Type B pancreatic cell (in vitro differentiated cells): ENCODE measurements at regions not wholly inside any gene's neighbourhood (a gene's known extent, or its start where the extent isn't known, plus 50 kb on each side); places are given as distances from the start of the nearest gene placed in this dataset.

Experiments used
- DNase-seq: peaks from one replicate; pipeline ENCODE4 v3.0.0; 2021; ENCODE audit warnings: mixed read lengths; ENCODE audit not compliant: unreplicated experiment; ENCODE audit errors: extremely low spot score
- H3K27ac Mint-ChIP-seq: 2 replicates; pipeline ENCODE4 v1.8.0; 2021; ENCODE audit warnings: mild to moderate bottlenecking, mixed read lengths
- H3K27me3 Mint-ChIP-seq: 2 replicates; pipeline ENCODE4 v1.8.0; 2021; ENCODE audit warnings: mixed read lengths
- H3K36me3 Mint-ChIP-seq: 2 replicates; pipeline ENCODE4 v1.8.0; 2021; ENCODE audit warnings: mixed read lengths
- H3K4me1 Mint-ChIP-seq: one replicate; pipeline ENCODE4 v1.8.0; 2021; ENCODE audit warnings: mixed read lengths; ENCODE audit not compliant: unreplicated experiment
- H3K4me3 Mint-ChIP-seq: 2 replicates; pipeline ENCODE4 v1.8.0; 2021; ENCODE audit warnings: mild to moderate bottlenecking, mixed read lengths
- H3K9me3 Mint-ChIP-seq: 2 replicates; pipeline ENCODE4 v1.8.0; 2021; ENCODE audit warnings: mixed read lengths
- CTCF ChIP-seq: fragments of 200-600 bp; sonication (generic); conservative IDR thresholded peaks from 2 replicates; pipeline ENCODE4 v1.5.0; 2021; ENCODE audit warnings: antibody characterized with exemption, mild to moderate bottlenecking

DNA sequence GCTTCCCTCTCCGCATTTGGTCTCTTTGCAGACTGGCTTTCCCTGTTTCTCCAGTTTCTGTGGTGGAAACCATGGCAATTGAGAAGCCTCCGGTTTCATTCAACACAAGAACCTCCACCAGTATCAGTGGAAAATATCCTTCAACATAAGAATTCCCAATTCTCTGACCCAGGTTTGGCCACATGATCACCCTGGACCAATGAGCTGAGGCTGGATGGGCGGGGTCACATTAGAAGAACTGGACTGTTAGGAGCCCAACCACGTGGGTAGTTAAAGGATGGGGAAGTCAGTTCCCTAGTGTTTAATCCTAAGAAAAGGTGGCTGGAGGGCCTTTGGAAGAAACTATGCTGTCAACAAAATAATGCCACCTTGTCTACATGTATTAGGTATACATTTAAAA lies 336.3 kb downstream of the DMRT2 start:
- no peak for DNase-seq
- Mint-ChIP-seq H3K9me3 (no peaks in the 10 kb centered on the region), H3K27me3 (no peaks in the 10 kb centered on the region), H3K36me3 (no peaks in the 10 kb centered on the region), H3K27ac (no peak overlapping the region), H3K4me3 (no peak overlapping the region), H3K4me1 (peaks cover 5% of the 10 kb centered on the region)
- no peak for TF ChIP-seq CTCF

- no peak for TF ChIP-seq CTCF
- Mint-ChIP-seq H3K4me1 (peaks cover 5% of the 10 kb centered on the region), H3K9me3 (no peaks in the 10 kb centered on the region), H3K36me3 (no peaks in the 10 kb centered on the region), H3K4me3 (no peak overlapping the region), H3K27me3 (no peaks in the 10 kb centered on the region), H3K27ac (no peak overlapping the region)
- DNase-seq: no peak
These were observed 338.1 kb downstream of the DMRT2 start for GRCh38 chr9:1388216-1388615.

DNA sequence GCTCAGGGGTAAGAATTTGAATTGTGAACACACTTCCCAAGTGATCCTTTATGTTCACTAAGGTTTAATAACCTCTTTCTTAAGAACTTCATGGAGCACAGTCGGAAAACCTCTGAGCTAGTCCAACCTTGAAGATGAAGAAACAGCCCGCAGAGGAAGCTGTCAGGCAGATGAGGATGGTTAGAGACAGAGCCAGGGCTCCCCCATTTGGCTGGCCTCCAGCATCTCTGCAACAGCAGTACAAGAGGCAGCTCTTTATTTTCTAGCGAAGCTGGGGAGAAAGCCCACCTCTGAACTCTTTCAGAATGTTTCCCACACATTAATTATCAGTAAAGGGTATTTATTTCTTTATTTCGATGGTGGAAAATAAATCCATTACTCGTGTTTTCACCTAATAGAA lies 350.8 kb downstream of the DMRT2 start:
- no peak for TF ChIP-seq CTCF

GRCh38 chr9:1404940-1405339 lies 354.8 kb downstream of the DMRT2 start:
- no peaks in the 10 kb centered on the region for H3K9me3 Mint-ChIP-seq
- no peak overlapping the region for H3K27ac Mint-ChIP-seq
- H3K4me3 Mint-ChIP-seq: no peak overlapping the region
- no peak for DNase-seq
- no peak for TF ChIP-seq CTCF
- H3K4me1 Mint-ChIP-seq: no peaks in the 10 kb centered on the region
- peaks cover 8% of the 10 kb centered on the region for H3K27me3 Mint-ChIP-seq
- no peaks in the 10 kb centered on the region for H3K36me3 Mint-ChIP-seq

More for the DNA sequence above, 350.8 kb downstream of the DMRT2 start:
- Mint-ChIP-seq H3K4me1 (no peaks in the 10 kb centered on the region), H3K9me3 (no peaks in the 10 kb centered on the region), H3K4me3 (no peak overlapping the region), H3K27me3 (peaks cover 9% of the 10 kb centered on the region), H3K36me3 (no peaks in the 10 kb centered on the region), H3K27ac (no peak overlapping the region)
- DNase-seq: no peak

DNA sequence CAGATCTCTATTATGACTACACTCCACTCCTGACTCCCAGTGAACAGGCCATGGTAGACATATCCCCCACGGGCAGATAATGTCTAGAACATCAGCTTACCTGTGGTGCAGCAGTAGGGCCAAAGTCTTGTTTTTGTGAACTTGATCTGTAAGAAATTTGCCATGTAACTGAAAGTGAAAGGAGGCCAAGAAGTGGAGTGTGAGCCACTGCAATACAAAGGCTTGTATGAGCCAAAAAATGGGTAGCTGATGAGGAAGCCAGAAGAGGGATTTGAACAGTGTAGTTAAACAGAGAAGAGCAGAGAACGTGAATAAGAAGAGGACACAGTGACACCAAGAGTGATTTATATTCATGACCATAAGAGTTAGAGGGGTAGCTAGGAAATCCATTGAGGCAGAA lies 361.7 kb downstream of the DMRT2 start:
- no peak overlapping the region for H3K27ac Mint-ChIP-seq
- no peak for TF ChIP-seq CTCF
- H3K4me1 Mint-ChIP-seq: no peaks in the 10 kb centered on the region
- no peak overlapping the region for H3K4me3 Mint-ChIP-seq
- peaks cover 9% of the 10 kb centered on the region for H3K27me3 Mint-ChIP-seq
- H3K9me3 Mint-ChIP-seq: no peaks in the 10 kb centered on the region
- no peak for DNase-seq
- H3K36me3 Mint-ChIP-seq: no peaks in the 10 kb centered on the region

DNA sequence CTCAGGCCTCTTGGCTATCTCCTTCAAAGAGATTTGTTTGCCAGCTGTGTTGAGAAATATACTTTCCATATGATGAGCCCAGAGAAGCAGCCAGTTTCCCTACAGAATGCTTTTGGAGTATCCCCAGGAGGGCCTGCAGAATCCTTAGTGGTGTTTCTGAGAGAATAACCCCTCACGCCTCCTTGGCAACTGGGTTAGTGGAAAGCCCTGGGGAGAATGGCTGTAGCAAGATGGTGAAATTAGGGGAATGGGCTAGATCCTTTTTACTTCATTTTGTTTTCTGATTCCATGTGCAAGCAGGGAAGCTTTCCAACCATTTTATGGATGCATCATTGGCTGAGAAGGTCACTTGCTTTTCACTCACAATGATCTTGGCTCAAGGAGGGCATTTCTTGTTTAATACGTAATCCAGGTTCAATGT lies 364.6 kb downstream of the DMRT2 start:
- H3K4me3 Mint-ChIP-seq: no peak overlapping the region
- H3K36me3 Mint-ChIP-seq: no peaks in the 10 kb centered on the region
- no peaks in the 10 kb centered on the region for H3K4me1 Mint-ChIP-seq
- no peak for DNase-seq
- H3K27me3 Mint-ChIP-seq: peaks cover 9% of the 10 kb centered on the region
- no peaks in the 10 kb centered on the region for H3K9me3 Mint-ChIP-seq
- TF ChIP-seq CTCF: no peak
- no peak overlapping the region for H3K27ac Mint-ChIP-seq
